ENCODE measurements at regions not wholly inside any gene's neighbourhood (a gene's known extent, or its start where the extent isn't known, plus 50 kb on each side); places are given as distances from the start of the nearest gene placed in this dataset.
A peak's percentile ranks its signal among the peaks of the same experiment; 100 is the strongest.

DNA sequence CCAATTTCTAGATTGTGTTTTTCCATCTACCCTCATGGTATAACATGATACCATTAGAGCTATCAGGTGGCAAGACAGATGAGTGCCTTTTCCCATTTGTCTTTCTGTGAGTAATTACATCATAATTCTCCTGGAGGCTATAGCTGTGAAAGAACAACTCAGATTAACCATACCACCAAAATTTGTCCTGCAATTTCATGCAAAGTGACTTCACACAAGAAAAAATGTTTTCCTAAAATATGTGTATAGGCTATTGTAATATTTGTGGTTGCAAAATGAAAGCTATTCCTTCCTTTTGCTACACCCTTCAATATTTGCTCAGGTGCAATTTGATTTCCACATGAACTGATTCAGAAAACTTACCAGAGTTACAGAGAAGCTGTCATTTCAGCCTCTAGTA is 547.7 kb upstream of the ID4 start:
- H3K27ac ChIP-seq = no peak overlapping the region
- DNase-seq (ENCODE audit: low spot score) = peak; percentile 21
- CTCF ChIA-PET = no interaction called here
- POLR2A ChIA-PET (ENCODE audit: low non-redundant PET) = no interaction called here
- TF ChIP-seq CTCF (conservative IDR thresholded peaks at IDR 0.05; ENCODE audit: low read depth) = no peak

GRCh38 chr6:19297880-19298279 is 539.3 kb upstream of the ID4 start:
- peak; percentile 72 for DNase-seq (ENCODE audit: low spot score)
- POLR2A ChIA-PET (ENCODE audit: low non-redundant PET) = no interaction called here
- TF ChIP-seq CTCF (conservative IDR thresholded peaks at IDR 0.05; ENCODE audit: low read depth) = no peak
- CTCF ChIA-PET = no interaction called here
- no peak overlapping the region for H3K27ac ChIP-seq

GRCh38 chr6:19298421-19298820 is 538.7 kb upstream of the ID4 start:
- CTCF ChIA-PET = no interaction called here
- TF ChIP-seq CTCF (conservative IDR thresholded peaks at IDR 0.05; ENCODE audit: low read depth) = no peak
- no peak overlapping the region for H3K27ac ChIP-seq
- POLR2A ChIA-PET (ENCODE audit: low non-redundant PET) = no interaction called here
- no peak for DNase-seq (ENCODE audit: low spot score)

DNA sequence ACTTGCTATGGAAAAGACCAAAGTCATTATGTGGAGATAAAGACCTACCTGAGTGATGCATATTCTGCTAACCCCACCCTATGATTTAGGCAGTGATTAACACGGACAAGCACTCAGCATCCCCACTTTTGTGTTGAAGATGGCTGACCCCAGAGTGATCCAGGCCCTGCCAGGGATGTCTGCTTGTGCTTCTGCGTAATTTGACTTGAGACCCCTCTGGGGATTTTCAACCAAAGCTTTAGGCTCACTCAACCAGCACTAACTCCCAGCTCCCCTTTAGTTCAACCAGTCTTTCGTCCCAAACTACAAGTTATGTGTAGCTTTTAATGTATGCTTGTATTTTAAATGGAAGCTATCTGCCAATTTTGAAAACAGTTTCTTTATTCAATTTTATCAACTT is 538.0 kb upstream of the ID4 start:
- CTCF ChIA-PET = no interaction called here

DNA sequence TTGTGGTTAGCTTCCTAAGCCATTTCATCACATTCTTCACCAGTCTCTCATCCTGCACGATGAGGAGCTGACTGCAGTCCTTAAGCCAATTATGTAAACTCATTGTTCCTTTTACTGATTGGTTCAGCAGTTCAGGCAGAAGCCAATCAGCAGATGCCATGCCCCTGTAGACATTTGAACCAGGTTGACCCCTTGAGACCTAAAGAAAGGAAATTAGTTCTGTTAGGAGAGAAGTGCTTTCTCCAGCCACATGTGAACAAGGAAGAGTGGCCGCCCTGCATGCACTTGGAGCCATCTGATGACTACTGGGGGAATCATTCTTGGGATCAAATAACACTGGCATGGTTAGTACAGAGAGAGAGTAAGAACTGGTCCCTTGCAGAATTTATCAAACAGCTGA is 535.2 kb upstream of the ID4 start:
- ChIA-PET POLR2A (ENCODE audit: low non-redundant PET) (no interaction called here), CTCF (interaction anchor here (0.6 kb wide), 1 partner anchor 1376 kb away, joined by 3 read pairs; no protein-coding TSS in a partner anchor)
- TF ChIP-seq CTCF (conservative IDR thresholded peaks at IDR 0.05; ENCODE audit: low read depth) = no peak
- H3K27ac ChIP-seq = no peak overlapping the region
- DNase-seq (ENCODE audit: low spot score) = peak; percentile 30

More for the DNA sequence above, 538.0 kb upstream of the ID4 start:
- POLR2A ChIA-PET (ENCODE audit: low non-redundant PET) = no interaction called here
- DNase-seq (ENCODE audit: low spot score) = no peak
- no peak for TF ChIP-seq CTCF (conservative IDR thresholded peaks at IDR 0.05; ENCODE audit: low read depth)
- no peak overlapping the region for H3K27ac ChIP-seq

DNA sequence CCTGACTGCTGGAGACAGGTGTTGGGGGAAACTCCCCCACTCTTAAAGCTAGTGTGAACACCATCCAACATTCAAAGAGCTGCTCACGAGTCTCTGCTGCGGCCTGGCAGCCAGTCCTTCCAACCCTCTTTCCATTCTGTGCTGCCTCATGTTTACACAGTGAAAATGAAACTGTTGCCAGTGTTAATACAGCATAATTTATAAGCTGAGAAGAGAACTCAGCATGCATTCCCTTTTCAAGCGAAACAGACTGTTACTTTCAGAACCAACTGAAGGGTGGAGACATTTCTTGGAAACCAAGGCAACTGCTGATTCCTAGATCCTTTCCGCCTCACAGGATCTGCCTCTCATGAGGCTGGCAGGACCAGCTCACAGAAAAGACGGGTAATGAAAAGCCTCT is 533.8 kb upstream of the ID4 start:
- POLR2A ChIA-PET (ENCODE audit: low non-redundant PET) = no interaction called here
- CTCF ChIA-PET = no interaction called here
- DNase-seq (ENCODE audit: low spot score) = no peak
- H3K27ac ChIP-seq = no peak overlapping the region
- TF ChIP-seq CTCF (conservative IDR thresholded peaks at IDR 0.05; ENCODE audit: low read depth) = no peak

DNA sequence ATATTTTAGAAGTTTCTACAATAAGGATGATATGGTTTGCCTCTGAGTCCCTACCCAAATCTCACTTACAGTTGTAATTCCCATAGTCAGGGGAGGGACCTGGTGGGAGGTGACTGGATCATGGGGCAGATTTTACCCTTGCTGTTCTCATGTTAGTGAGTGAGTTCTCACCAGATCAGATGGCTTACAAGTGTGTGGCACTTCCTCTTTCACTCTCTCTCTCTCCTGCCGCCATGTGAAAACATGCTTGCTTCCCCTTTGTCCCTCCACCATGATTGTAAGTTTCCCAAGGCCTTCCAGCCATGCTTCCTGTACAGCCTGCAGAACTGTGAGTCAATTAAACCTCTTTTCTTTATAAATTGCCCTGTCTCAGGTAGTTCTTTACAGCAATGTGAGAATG is 527.5 kb upstream of the ID4 start:
- ChIA-PET CTCF (no interaction called here), POLR2A (ENCODE audit: low non-redundant PET) (no interaction called here)
- H3K27ac ChIP-seq = no peak overlapping the region
- TF ChIP-seq CTCF (conservative IDR thresholded peaks at IDR 0.05; ENCODE audit: low read depth) = no peak
- DNase-seq (ENCODE audit: low spot score) = no peak

All from RWPE1 (cell line).